RWPE1 (cell line): ENCODE measurements at regions not wholly inside any gene's neighbourhood (a gene's known extent, or its start where the extent isn't known, plus 50 kb on each side); places are given as distances from the start of the nearest gene placed in this dataset.

Source experiments
- CTCF ChIA-PET: fragments of 350-600 bp; sonication (Branson Sonifier 250); formaldehyde crosslinking; extraction: SDS; loops from one replicate; lab custom pipeline; 2021; lab: Yijun Ruan, JAX
- POLR2A ChIA-PET: fragments of 400-600 bp; formaldehyde crosslinking; extraction: SDS; loops from one replicate; lab custom pipeline; 2020; ENCODE audit warnings: antibody characterized with exemption; ENCODE audit not compliant: low non-redundant PET; lab: Yijun Ruan, JAX
- DNase-seq: peaks from one replicate; pipeline ENCODE4 v3.0.0; 2012; ENCODE audit warnings: low spot score
- H3K27ac ChIP-seq: fragments of 450-650 bp; 2 replicates; pipeline ENCODE4 v1.5.1; 2017
- TF ChIP-seq, protein P1 (sequence below): fragments of 450-650 bp; conservative IDR thresholded peaks from 2 replicates; pipeline ENCODE4 v1.5.1; 2017; ENCODE audit warnings: low read depth, mild to moderate bottlenecking

DNA sequence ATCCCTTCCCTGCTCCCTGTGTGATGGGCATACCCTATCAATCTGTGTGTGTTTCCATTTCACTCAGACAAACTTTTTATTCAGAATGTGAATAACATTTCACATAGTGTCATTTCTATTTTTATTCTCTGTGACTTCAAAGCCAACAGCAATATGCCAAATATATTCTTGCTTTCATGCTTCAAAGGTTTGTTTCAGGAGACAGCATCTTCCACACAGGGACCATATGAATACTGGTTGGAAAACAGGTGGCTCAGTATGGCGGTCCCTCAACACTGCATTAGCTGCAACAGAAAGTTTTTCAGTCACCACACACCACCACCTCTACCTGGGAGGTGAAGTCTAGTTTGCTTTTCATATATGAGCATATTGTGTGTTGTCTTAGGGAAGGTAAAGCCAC, 111.0 kb upstream of the PTPN3 start:
- TF ChIP-seq, protein P1, sequence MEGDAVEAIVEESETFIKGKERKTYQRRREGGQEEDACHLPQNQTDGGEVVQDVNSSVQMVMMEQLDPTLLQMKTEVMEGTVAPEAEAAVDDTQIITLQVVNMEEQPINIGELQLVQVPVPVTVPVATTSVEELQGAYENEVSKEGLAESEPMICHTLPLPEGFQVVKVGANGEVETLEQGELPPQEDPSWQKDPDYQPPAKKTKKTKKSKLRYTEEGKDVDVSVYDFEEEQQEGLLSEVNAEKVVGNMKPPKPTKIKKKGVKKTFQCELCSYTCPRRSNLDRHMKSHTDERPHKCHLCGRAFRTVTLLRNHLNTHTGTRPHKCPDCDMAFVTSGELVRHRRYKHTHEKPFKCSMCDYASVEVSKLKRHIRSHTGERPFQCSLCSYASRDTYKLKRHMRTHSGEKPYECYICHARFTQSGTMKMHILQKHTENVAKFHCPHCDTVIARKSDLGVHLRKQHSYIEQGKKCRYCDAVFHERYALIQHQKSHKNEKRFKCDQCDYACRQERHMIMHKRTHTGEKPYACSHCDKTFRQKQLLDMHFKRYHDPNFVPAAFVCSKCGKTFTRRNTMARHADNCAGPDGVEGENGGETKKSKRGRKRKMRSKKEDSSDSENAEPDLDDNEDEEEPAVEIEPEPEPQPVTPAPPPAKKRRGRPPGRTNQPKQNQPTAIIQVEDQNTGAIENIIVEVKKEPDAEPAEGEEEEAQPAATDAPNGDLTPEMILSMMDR: no peak
- no peak overlapping the region for H3K27ac ChIP-seq
- no peak for DNase-seq
- ChIA-PET POLR2A (no interaction called here), CTCF (no interaction called here)

GRCh38 chr9:109616571-109617120, 118.5 kb upstream of the PTPN3 start:
- CTCF ChIA-PET: interaction anchor here (0.6 to 1.0 kb wide), 2 partner anchors 42 to 176 kb away, joined by 3 to 5 read pairs; no protein-coding TSS in a partner anchor

DNA sequence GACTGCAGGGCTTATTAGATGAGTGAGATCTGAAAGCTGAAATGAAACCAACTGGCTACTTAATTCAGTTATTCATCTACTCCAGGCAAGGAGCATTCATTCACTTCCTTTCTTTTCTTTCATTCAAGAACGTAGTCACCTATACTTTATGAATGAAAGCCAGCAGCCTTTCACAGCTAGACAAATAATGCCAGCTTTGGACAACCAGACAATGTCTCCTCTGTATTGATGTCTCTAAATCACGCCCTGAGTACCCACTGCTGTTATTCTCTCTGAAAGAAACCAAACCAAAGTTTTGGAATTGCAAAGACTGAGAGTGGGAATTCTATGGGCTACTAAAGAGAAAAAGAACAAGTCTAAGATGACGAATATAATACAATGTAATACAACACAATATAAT, 121.2 kb upstream of the PTPN3 start:
- ChIA-PET POLR2A (no interaction called here), CTCF (interaction anchor here (0.8 kb wide), 1 partner anchor 91 kb away, joined by 3 read pairs; no protein-coding TSS in a partner anchor)
- no peak overlapping the region for H3K27ac ChIP-seq
- TF ChIP-seq, protein P1: no peak
- DNase-seq: no peak

More at GRCh38 chr9:109616571-109617120, 118.5 kb upstream of the PTPN3 start:
- TF ChIP-seq, protein P1: no peak
- H3K27ac ChIP-seq: no peak overlapping the region
- POLR2A ChIA-PET: no interaction called here
- DNase-seq: no peak

DNA sequence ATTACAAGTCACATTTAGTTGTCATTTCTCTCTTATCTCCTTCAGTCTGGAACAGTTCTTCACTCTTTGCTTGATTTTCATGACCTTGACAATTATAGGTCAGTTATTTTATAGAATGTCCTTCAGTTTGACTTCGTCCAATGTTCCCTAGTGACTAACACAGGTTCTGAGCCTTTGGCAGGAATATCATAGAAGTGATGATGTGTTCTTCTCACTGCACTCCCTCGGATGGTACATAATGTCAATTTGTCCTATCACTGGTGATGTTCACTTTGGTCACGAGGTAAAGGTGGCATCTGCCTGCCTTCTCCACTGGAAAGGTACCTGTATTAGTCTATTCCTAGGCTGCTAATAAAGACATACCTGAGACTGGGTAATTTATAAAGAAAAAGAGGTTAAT, 126.0 kb upstream of the PTPN3 start:
- TF ChIP-seq, protein P1: no peak
- ChIA-PET POLR2A (no interaction called here), CTCF (no interaction called here)
- H3K27ac ChIP-seq: no peak overlapping the region
- no peak for DNase-seq

- no peak for DNase-seq
- ChIA-PET CTCF (no interaction called here), POLR2A (no interaction called here)
- H3K27ac ChIP-seq: no peak overlapping the region
- TF ChIP-seq, protein P1: no peak
Measured at GRCh38 chr9:109624896-109625295, 126.8 kb upstream of the PTPN3 start.

- TF ChIP-seq, protein P1: no peak
- ChIA-PET POLR2A (no interaction called here), CTCF (interaction anchor here (0.7 to 1.6 kb wide), 2 partner anchors 26 to 199 kb away, joined by 3 to 4 read pairs; no protein-coding TSS in a partner anchor)
- DNase-seq: no peak
- no peak overlapping the region for H3K27ac ChIP-seq
Measured at GRCh38 chr9:109627042-109627441, 128.9 kb upstream of the PTPN3 start.
